Jurkat, Clone E6-1 (cell line): ENCODE measurements at regions not wholly inside any gene's neighbourhood (a gene's known extent, or its start where the extent isn't known, plus 50 kb on each side); places are given as distances from the start of the nearest gene placed in this dataset.

ENCODE experiments used
- DNase-seq: peaks from one replicate; pipeline ENCODE4 v3.0.0-alpha.2; 2011; ENCODE audit warnings: low read depth, low spot score
- H3K4me3 ChIP-seq: 2 replicates; pipeline ENCODE4 v1.5.1; 2011; ENCODE audit warnings: mild to moderate bottlenecking, low read length, control low read depth, moderate library complexity

DNA sequence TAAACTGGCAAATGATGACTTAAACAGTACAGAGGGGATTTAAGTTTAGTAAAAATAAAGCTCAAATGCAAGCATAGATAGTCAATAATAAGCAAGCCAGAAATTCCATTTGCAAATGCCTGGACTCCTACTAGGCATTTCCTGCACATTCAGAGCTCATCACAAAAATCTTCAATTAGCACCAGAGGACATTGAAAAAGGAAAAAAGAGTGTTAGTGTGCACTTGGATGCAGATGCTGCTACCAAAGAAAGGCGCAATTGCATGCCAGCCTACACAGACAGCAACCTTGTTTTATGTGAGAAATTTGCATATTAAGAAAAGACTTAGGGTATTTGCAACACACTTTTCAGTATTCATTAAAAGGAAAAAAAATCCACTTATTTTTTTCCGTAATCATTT is 282.1 kb downstream of the GRIA2 start:
- no peak for DNase-seq

DNA sequence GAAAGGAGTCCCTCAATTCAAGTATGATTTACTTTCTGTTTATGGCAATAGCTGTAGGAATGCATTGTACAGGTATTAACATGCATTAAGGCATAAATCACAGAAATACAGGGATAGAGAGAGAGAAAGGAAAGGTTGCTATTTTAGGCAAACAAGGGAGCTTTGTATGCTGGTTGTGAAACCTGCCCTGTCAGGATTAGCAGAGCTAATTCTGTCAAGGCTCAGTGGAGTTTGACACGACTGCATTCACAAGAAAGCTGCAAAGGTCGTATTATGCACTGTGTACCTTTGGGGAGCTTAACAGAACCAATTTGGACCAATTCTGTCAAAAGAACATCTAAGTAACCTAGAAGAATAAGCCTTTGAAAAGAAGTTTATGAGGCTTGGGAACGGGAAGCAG is 239.3 kb downstream of the GRIA2 start:
- H3K4me3 ChIP-seq, result no peak overlapping the region
- no peak for DNase-seq

More for the DNA sequence above, 282.1 kb downstream of the GRIA2 start:
- no peak overlapping the region for H3K4me3 ChIP-seq

DNA sequence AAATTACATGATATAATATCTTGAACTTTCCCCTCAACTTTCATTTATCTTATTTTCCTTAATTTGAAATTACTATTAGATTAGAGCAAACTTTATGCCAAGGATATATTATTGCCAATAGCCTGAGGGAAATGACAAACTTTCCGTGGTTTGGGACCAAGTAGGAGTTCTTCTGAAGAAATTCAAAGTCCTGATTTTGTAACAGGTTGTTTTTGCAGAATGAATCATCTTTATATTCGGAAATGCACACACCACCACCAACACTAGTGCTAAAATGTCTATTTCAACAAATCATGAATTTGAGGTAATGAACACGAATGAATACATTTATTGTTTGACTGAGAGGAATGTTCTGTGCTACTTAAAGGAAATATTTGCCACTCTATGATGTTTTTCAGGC is 226.7 kb downstream of the GRIA2 start:
- H3K4me3 ChIP-seq, result no peak overlapping the region
- DNase-seq, result no peak

DNA sequence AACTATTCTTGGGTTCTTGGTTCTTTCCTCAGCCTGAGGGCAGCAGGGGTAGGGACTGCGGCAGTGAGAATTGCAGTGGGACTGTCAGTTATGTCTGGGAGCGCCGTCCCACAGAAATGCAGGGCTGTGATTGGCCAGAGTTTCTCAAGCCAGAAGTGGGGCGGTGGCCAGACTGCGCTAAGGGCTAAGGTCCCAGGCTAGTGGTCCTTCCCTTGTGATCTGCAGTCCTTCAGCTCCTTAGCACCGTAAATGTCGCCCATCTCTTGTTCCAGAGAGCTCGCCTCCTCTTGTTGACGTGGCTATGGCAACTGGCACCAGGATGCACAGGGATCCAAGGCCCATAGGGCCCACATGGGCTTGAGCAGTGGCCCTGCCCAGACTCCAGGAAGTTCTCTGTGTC is 223.5 kb downstream of the GRIA2 start:
- no peak overlapping the region for H3K4me3 ChIP-seq

DNA sequence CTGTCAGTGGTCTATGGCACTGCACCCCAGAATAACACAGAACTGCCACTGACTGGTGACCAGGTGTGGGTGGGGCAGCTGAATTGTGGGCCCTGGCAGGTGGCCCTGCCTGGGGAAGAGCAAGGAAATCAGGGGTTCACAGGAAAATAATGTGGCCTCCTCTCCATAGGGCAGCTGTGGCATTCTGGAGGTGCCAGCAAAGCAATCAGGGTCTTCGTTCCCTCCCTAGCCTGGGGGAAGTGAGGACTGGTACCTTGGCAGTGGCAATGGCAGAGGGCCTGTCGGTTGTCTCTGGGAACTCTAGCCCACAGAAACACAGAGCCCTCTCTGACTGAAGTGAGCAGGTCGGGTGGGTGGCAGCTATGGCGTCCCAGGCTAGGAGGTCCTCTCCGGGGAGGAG is 223.0 kb downstream of the GRIA2 start:
- no peak overlapping the region for H3K4me3 ChIP-seq
- no peak for DNase-seq

More for the DNA sequence above, 223.5 kb downstream of the GRIA2 start:
- no peak for DNase-seq

DNA sequence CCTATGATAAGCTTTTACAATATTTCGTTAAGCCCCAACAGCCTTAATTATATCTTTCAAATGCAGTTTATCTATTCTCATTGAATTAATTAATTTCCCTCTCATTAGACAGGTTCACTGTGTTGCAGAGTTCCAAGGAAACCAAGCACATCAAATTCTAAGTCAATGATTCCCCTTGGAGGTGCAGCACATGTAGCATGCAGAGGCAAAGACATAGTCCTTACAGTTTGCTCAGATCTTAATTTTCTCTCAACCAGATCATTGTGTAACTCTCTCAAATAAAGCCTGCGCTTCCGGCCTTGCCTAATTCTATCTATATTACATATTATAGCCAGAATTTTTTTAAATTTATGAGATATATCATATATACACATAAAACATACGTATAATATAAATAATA is 205.4 kb downstream of the GRIA2 start:
- no peak for DNase-seq

DNA sequence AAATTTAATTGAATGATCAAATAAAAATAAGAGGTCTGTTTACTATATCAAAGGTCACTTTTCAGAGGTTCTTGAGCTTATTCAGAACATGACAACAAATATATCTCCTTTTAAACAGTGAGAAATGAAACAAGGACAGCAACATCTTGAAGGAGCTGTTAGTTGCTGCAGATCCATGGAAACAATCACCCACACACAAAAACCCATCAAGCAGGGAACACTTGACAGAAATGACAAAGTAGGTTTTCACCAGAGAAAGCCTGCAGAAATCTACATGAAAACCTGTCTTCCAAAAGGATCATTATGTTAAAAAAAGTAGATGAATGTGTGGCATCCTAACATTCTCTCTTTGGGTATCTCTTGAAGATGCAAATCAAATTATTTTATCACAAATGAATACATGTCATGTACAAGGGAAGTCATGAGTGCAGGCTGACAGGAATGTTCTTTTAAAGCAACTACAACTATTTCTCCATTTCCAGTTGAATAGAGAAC is 203.0 kb downstream of the GRIA2 start:
- no peak overlapping the region for H3K4me3 ChIP-seq
- DNase-seq, result no peak

More for the DNA sequence above, 205.4 kb downstream of the GRIA2 start:
- no peak overlapping the region for H3K4me3 ChIP-seq

DNA sequence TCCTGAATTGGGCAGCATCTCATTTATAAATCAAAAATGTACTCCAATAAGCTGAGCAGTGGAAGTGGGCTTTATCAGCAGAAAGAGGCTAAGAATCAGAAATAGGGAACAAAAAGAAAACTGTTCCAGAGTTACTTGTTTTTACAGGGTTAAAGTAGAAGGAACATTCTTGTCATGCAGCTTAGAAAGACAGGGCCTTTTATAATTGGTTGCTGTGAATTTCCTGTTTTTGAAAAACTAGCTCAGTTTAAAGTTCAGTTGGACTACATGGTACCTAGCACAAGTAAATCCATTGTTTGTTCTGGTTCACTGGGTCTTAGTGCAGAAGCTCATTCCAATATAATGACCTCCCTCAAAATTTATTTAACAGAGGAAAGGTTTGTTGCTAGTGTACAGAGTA is 200.8 kb downstream of the GRIA2 start:
- DNase-seq, result no peak
- no peak overlapping the region for H3K4me3 ChIP-seq
